OCI-LY7 (cell line): ENCODE measurements at regions not wholly inside any gene's neighbourhood (a gene's known extent, or its start where the extent isn't known, plus 50 kb on each side); places are given as distances from the start of the nearest gene placed in this dataset.

ENCODE experiments used
- BruUV-seq: library from RNA; stranded (reverse); fragments of 400-500 nt; replicated peaks from 2 replicates; lab custom pipeline; 2021; lab: Mats Ljungman, UMichigan
- CTCF ChIA-PET: fragments of 300-600 bp; sonication (Branson Sonifier 250); formaldehyde crosslinking; loops from one replicate; lab custom pipeline; 2022; ENCODE audit warnings: antibody characterized with exemption; ENCODE audit not compliant: unreplicated experiment; lab: Charles Lee
- POLR2A ChIA-PET: fragments of 300-600 bp; sonication (Branson Sonifier 250); formaldehyde crosslinking; loops from one replicate; lab custom pipeline; 2022; ENCODE audit warnings: antibody characterized with exemption; lab: Charles Lee
- DNase-seq: peaks from one replicate; pipeline ENCODE4 v3.0.0-alpha.2; 2015; ENCODE audit warnings: low spot score
- H2AFZ ChIP-seq: fragments of 200-600 bp; sonication (generic), shearing (Covaris generic); 2 replicates; pipeline ENCODE4 v1.6.1; 2014; ENCODE audit warnings: mild to moderate bottlenecking, antibody characterized with exemption, low read length, moderate library complexity
- H3K27ac ChIP-seq: fragments of 200-600 bp; sonication (generic); 2 replicates; pipeline ENCODE4 v1.5.1; 2014; ENCODE audit warnings: mixed run types, low read depth, mild to moderate bottlenecking, moderate library complexity, low read length, inconsistent platforms; ENCODE audit not compliant: poor library complexity, severe bottlenecking
- H3K36me3 ChIP-seq: fragments of 200-600 bp; sonication (generic); 2 replicates; pipeline ENCODE4 v1.6.1; 2014; ENCODE audit warnings: mild to moderate bottlenecking, antibody characterized with exemption, low read length, moderate library complexity, mixed read lengths; ENCODE audit not compliant: insufficient read depth
- H3K4me1 ChIP-seq: fragments of 200-600 bp; sonication (generic); 2 replicates; pipeline ENCODE4 v1.5.1; 2014; ENCODE audit warnings: mild to moderate bottlenecking, low read length; ENCODE audit not compliant: insufficient read depth, poor library complexity, severe bottlenecking
- H3K4me2 ChIP-seq: fragments of 200-600 bp; sonication (generic); 2 replicates; pipeline ENCODE4 v1.6.1; 2014; ENCODE audit warnings: mild to moderate bottlenecking, low read length
- H3K4me3 ChIP-seq: fragments of 200-600 bp; sonication (generic); 2 replicates; pipeline ENCODE4 v1.5.1; 2014; ENCODE audit warnings: mild to moderate bottlenecking, low read depth, low read length; ENCODE audit not compliant: poor library complexity, severe bottlenecking
- H3K79me2 ChIP-seq: fragments of 200-600 bp; sonication (generic); 2 replicates; pipeline ENCODE4 v1.6.1; 2016; ENCODE audit warnings: low read depth, mild to moderate bottlenecking, low read length, moderate library complexity, mixed read lengths; ENCODE audit not compliant: insufficient read depth
- H3K9me2 ChIP-seq: fragments of 200-600 bp; sonication (generic); 2 replicates; pipeline ENCODE4 v1.6.1; 2016; ENCODE audit warnings: mild to moderate bottlenecking, low read length, mixed read lengths; ENCODE audit not compliant: insufficient read depth
- H3K9me3 ChIP-seq: fragments of 200-600 bp; sonication (generic); 2 replicates; pipeline ENCODE4 v1.6.1; 2014; ENCODE audit warnings: mild to moderate bottlenecking, mixed run types, low read length, mixed read lengths
- H4K20me1 ChIP-seq: fragments of 200-600 bp; sonication (generic); 2 replicates; pipeline ENCODE4 v1.6.1; 2014; ENCODE audit warnings: mild to moderate bottlenecking, antibody characterized with exemption, low read length, moderate library complexity, mixed read lengths; ENCODE audit not compliant: insufficient read depth
- EZH2phosphoT487 ChIP-seq: fragments of 200-600 bp; sonication (generic); IDR thresholded peaks from 2 replicates; pipeline ENCODE4 v1.6.1; 2018; ENCODE audit warnings: low read depth, borderline replicate concordance, mild to moderate bottlenecking, mixed run types, antibody characterized with exemption, low read length, moderate library complexity, mixed read lengths
- intact Hi-C: fragments of 100-400 bp; cut with micrococcal nuclease; formaldehyde crosslinking; loops from one replicate; pipeline ENCODE4 v1.10.0; 2022; ENCODE audit not compliant: unreplicated experiment
- TF ChIP-seq, protein P1 (sequence below): fragments of 200-600 bp; sonication (generic); conservative IDR thresholded peaks from 2 replicates; pipeline ENCODE4 v1.5.1; 2014; ENCODE audit warnings: mild to moderate bottlenecking, antibody characterized with exemption, low read length, moderate library complexity, mixed read lengths

GRCh38 chr18:43578211-43578610, 300.9 kb upstream of the SYT4 start:
- no peaks in the 10 kb centered on the region for H3K4me1 ChIP-seq
- H3K4me2 ChIP-seq, result no peak overlapping the region
- intact Hi-C loops, result no loop called here
- H3K27ac ChIP-seq, result no peak overlapping the region
- no TSS peak for BruUV-seq
- no peaks in the 10 kb centered on the region for H4K20me1 ChIP-seq
- POLR2A ChIA-PET, result no interaction called here
- TF ChIP-seq, protein P1, sequence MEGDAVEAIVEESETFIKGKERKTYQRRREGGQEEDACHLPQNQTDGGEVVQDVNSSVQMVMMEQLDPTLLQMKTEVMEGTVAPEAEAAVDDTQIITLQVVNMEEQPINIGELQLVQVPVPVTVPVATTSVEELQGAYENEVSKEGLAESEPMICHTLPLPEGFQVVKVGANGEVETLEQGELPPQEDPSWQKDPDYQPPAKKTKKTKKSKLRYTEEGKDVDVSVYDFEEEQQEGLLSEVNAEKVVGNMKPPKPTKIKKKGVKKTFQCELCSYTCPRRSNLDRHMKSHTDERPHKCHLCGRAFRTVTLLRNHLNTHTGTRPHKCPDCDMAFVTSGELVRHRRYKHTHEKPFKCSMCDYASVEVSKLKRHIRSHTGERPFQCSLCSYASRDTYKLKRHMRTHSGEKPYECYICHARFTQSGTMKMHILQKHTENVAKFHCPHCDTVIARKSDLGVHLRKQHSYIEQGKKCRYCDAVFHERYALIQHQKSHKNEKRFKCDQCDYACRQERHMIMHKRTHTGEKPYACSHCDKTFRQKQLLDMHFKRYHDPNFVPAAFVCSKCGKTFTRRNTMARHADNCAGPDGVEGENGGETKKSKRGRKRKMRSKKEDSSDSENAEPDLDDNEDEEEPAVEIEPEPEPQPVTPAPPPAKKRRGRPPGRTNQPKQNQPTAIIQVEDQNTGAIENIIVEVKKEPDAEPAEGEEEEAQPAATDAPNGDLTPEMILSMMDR, result no peak
- no peak for TF ChIP-seq EZH2phosphoT487
- no peak for DNase-seq
- CTCF ChIA-PET, result no interaction called here
- H3K4me3 ChIP-seq, result no peak overlapping the region
- H2AFZ ChIP-seq, result no peak overlapping the region
- no peaks in the 10 kb centered on the region for H3K9me2 ChIP-seq
- no peaks in the 10 kb centered on the region for H3K79me2 ChIP-seq
- H3K36me3 ChIP-seq, result no peaks in the 10 kb centered on the region
- H3K9me3 ChIP-seq, result no peaks in the 10 kb centered on the region

- no peaks in the 10 kb centered on the region for H4K20me1 ChIP-seq
- no peak overlapping the region for H3K4me3 ChIP-seq
- intact Hi-C loops, result no loop called here
These were observed 301.4 kb upstream of the SYT4 start for GRCh38 chr18:43578706-43579105.

GRCh38 chr18:43581936-43582519, 304.7 kb upstream of the SYT4 start:
- Histone ChIP-seq H3K4me2 (no peak overlapping the region), H3K9me2 (no peaks in the 10 kb centered on the region), H3K36me3 (no peaks in the 10 kb centered on the region), H3K79me2 (no peaks in the 10 kb centered on the region), H4K20me1 (no peaks in the 10 kb centered on the region), H3K9me3 (no peaks in the 10 kb centered on the region), H3K4me3 (no peak overlapping the region), H2AFZ (no peak overlapping the region), H3K4me1 (no peaks in the 10 kb centered on the region), H3K27ac (no peak overlapping the region)
- DNase-seq, result no peak
- ChIA-PET POLR2A (interaction anchor here (0.8 kb wide), 1 partner anchor 12 kb away, joined by 4 read pairs; no protein-coding TSS in a partner anchor), CTCF (no interaction called here)
- BruUV-seq, result no TSS peak
- intact Hi-C loops, result no loop called here
- TF ChIP-seq EZH2phosphoT487, result no peak
- TF ChIP-seq, protein P1, result no peak

More at GRCh38 chr18:43578706-43579105, 301.4 kb upstream of the SYT4 start:
- Histone ChIP-seq H3K9me3 (no peaks in the 10 kb centered on the region), H3K4me1 (no peaks in the 10 kb centered on the region), H2AFZ (no peak overlapping the region), H3K36me3 (no peaks in the 10 kb centered on the region), H3K79me2 (no peaks in the 10 kb centered on the region), H3K9me2 (no peaks in the 10 kb centered on the region), H3K4me2 (no peak overlapping the region), H3K27ac (no peak overlapping the region)
- TF ChIP-seq, protein P1, result no peak
- no peak for TF ChIP-seq EZH2phosphoT487
- DNase-seq, result no peak
- ChIA-PET CTCF (no interaction called here), POLR2A (no interaction called here)
- no TSS peak for BruUV-seq
